GM18867 (cell line): ENCODE measurements at regions not wholly inside any gene's neighbourhood (a gene's known extent, or its start where the extent isn't known, plus 50 kb on each side); places are given as distances from the start of the nearest gene placed in this dataset.
"Not testable (repeated sequence)": the region's sequence is repeated elsewhere in the genome, so short reads cannot be mapped to it uniquely, and the experiment has no call there.

Experiments used
- ATAC-seq: cut with Tn5 transposase; IDR thresholded peaks from one replicate; pipeline ENCODE4 v1.9.1; 2021; ENCODE audit warnings: mild to moderate bottlenecking, moderate library complexity; ENCODE audit not compliant: unreplicated experiment

GRCh38 chr7:128561116-128561722 is 84.7 kb downstream of the METTL2B start:
- not testable (repeated sequence) for ATAC-seq

- not testable (repeated sequence) for ATAC-seq
Measured at GRCh38 chr7:128562795-128563194, 86.2 kb downstream of the METTL2B start.

GRCh38 chr7:128564123-128564700 is 87.7 kb downstream of the METTL2B start:
- not testable (repeated sequence) for ATAC-seq

- ATAC-seq, result not testable (repeated sequence)
Measured at GRCh38 chr7:128564932-128565864, 88.7 kb downstream of the METTL2B start.

- not testable (repeated sequence) for ATAC-seq
Measured at GRCh38 chr7:128575277-128575676, 96.8 kb upstream of the GARIN1A start.

- ATAC-seq, result not testable (repeated sequence)
Measured at GRCh38 chr7:128576953-128577352, 95.1 kb upstream of the GARIN1A start.

GRCh38 chr7:128579843-128580242 is 92.2 kb upstream of the GARIN1A start:
- not testable (repeated sequence) for ATAC-seq

- not testable (repeated sequence) for ATAC-seq
Measured at GRCh38 chr7:128581100-128581499, 91.0 kb upstream of the GARIN1A start.

- ATAC-seq, result not testable (repeated sequence)
Measured at GRCh38 chr7:128581825-128582561, 90.1 kb upstream of the GARIN1A start.

- not testable (repeated sequence) for ATAC-seq
Measured at GRCh38 chr7:128586715-128587114, 85.4 kb upstream of the GARIN1A start.

GRCh38 chr7:128591705-128592104 is 80.4 kb upstream of the GARIN1A start:
- ATAC-seq, result no peak

GRCh38 chr7:128592209-128592608 is 79.9 kb upstream of the GARIN1A start:
- ATAC-seq, result not testable (repeated sequence)

- not testable (repeated sequence) for ATAC-seq
Measured at GRCh38 chr7:128594061-128594460, 78.0 kb upstream of the GARIN1A start.

- not testable (repeated sequence) for ATAC-seq
Measured at GRCh38 chr7:128596336-128597128, 75.6 kb upstream of the GARIN1A start.

GRCh38 chr7:128598946-128599345 is 73.1 kb upstream of the GARIN1A start:
- ATAC-seq, result not testable (repeated sequence)

- ATAC-seq, result peak; percentile 79
Measured at GRCh38 chr7:128608678-128609421, 63.2 kb upstream of the GARIN1A start.

GRCh38 chr7:128613366-128613765 is 58.7 kb upstream of the GARIN1A start:
- ATAC-seq, result not testable (repeated sequence)

GRCh38 chr7:128614812-128615211 is 57.3 kb upstream of the GARIN1A start:
- ATAC-seq, result not testable (repeated sequence)

- ATAC-seq, result not testable (repeated sequence)
Measured at GRCh38 chr7:128616799-128617198, 55.3 kb upstream of the GARIN1A start.
